ENCODE measurements at regions not wholly inside any gene's neighbourhood (a gene's known extent, or its start where the extent isn't known, plus 50 kb on each side); places are given as distances from the start of the nearest gene placed in this dataset.

GRCh38 chr14:87799400-87799799, 193.6 kb downstream of the GALC start:
- DNase-seq = no peak
- Mint-ChIP-seq H3K4me1 (no peaks in the 10 kb centered on the region), H3K4me3 (no peak overlapping the region), H3K36me3 (no peaks in the 10 kb centered on the region), H3K27ac (no peak overlapping the region), H3K9me3 (no peaks in the 10 kb centered on the region), H3K27me3 (ENCODE audit: low read depth in 2 of 2) (peaks cover 1 to 13% of the 10 kb centered on the region in 2 donors)
- no peaks in the 10 kb centered on the region for H3K27me3 ChIP-seq (ENCODE audit: control insufficient read depth, insufficient read depth, low read length)
- no peak overlapping the region for H3K4me3 ChIP-seq (ENCODE audit: low read length)
- no CpG with 5 or more reads among the region's 3 CpGs for whole genome bisulfite sequencing (ENCODE audit: insufficient coverage)
- H3K36me3 ChIP-seq (ENCODE audit: control insufficient read depth, insufficient read depth, low read length) = no peaks in the 10 kb centered on the region
- no peaks in the 10 kb centered on the region for H3K9me3 ChIP-seq (ENCODE audit: control insufficient read depth, insufficient read depth, low read length)
- H3K4me1 ChIP-seq (ENCODE audit: control insufficient read depth, insufficient read depth, low read length) = no peaks in the 10 kb centered on the region
- intact Hi-C loops (cut with micrococcal nuclease) = no loop called here
- no peak for ATAC-seq
- TF ChIP-seq CTCF (IDR thresholded peaks at IDR 0.05) = no peak
- no peak overlapping the region for H3K27ac ChIP-seq (ENCODE audit: low read length)

DNA sequence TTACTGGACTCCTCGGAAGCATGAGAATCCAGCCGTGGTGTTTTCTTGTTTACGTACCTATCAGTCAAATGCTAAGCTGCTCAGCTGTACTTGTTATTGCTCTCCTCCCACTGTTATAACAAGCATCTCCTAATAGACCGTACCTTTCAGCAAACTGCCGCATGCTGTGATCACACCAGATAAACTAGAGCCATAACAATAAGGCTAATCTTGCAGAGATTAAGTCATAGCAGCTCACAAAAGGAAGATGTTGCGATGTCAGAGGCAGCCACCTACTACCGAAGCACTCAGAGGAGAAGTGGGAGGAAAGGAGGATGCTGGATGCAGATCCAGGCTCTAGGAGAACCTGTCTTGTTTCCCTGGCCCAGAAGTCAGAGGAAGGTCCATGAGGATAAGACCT, 196.0 kb downstream of the GALC start:
- intact Hi-C loops (cut with micrococcal nuclease) = no loop called here
- Histone ChIP-seq H3K36me3 (ENCODE audit: control insufficient read depth, insufficient read depth, low read length) (no peaks in the 10 kb centered on the region), H3K4me3 (ENCODE audit: low read length) (no peak overlapping the region), H3K9me3 (ENCODE audit: control insufficient read depth, insufficient read depth, low read length) (no peaks in the 10 kb centered on the region), H3K27ac (ENCODE audit: low read length) (no peak overlapping the region), H3K4me1 (ENCODE audit: control insufficient read depth, insufficient read depth, low read length) (no peaks in the 10 kb centered on the region), H3K27me3 (ENCODE audit: control insufficient read depth, insufficient read depth, low read length) (no peaks in the 10 kb centered on the region)
- H3K27ac Mint-ChIP-seq = no peak overlapping the region
- DNase-seq = no peak
- H3K4me1 Mint-ChIP-seq = no peaks in the 10 kb centered on the region
- peaks cover 3 to 11% of the 10 kb centered on the region in 2 donors for H3K27me3 Mint-ChIP-seq (ENCODE audit: low read depth in 2 of 2)
- ATAC-seq = no peak
- no peak overlapping the region for H3K4me3 Mint-ChIP-seq
- no peak for TF ChIP-seq CTCF (IDR thresholded peaks at IDR 0.05)
- H3K36me3 Mint-ChIP-seq = no peaks in the 10 kb centered on the region
- H3K9me3 Mint-ChIP-seq = no peaks in the 10 kb centered on the region
- 81% methylated on average over 7 of the region's 7 CpGs for WGBS (ENCODE audit: insufficient coverage)

GRCh38 chr14:87794561-87794960, 198.4 kb downstream of the GALC start:
- ATAC-seq = no peak
- H3K27me3 ChIP-seq (ENCODE audit: control insufficient read depth, insufficient read depth, low read length) = no peaks in the 10 kb centered on the region
- H3K4me1 ChIP-seq (ENCODE audit: control insufficient read depth, insufficient read depth, low read length) = no peaks in the 10 kb centered on the region
- no peaks in the 10 kb centered on the region for H3K4me1 Mint-ChIP-seq
- peaks cover 3 to 9% of the 10 kb centered on the region in 2 donors for H3K27me3 Mint-ChIP-seq (ENCODE audit: low read depth in 2 of 2)
- no peak for TF ChIP-seq CTCF (IDR thresholded peaks at IDR 0.05)
- no peaks in the 10 kb centered on the region for H3K36me3 ChIP-seq (ENCODE audit: control insufficient read depth, insufficient read depth, low read length)
- DNase-seq = no peak
- H3K4me3 ChIP-seq (ENCODE audit: low read length) = no peak overlapping the region
- no peak overlapping the region for H3K4me3 Mint-ChIP-seq
- no peaks in the 10 kb centered on the region for H3K9me3 Mint-ChIP-seq
- no peaks in the 10 kb centered on the region for H3K9me3 ChIP-seq (ENCODE audit: control insufficient read depth, insufficient read depth, low read length)
- H3K27ac ChIP-seq (ENCODE audit: low read length) = no peak overlapping the region
- 80% methylated on average over 2 of the region's 2 CpGs for WGBS (ENCODE audit: insufficient coverage)
- no peak overlapping the region for H3K27ac Mint-ChIP-seq
- intact Hi-C loops (cut with micrococcal nuclease) = no loop called here
- H3K36me3 Mint-ChIP-seq = no peaks in the 10 kb centered on the region

DNA sequence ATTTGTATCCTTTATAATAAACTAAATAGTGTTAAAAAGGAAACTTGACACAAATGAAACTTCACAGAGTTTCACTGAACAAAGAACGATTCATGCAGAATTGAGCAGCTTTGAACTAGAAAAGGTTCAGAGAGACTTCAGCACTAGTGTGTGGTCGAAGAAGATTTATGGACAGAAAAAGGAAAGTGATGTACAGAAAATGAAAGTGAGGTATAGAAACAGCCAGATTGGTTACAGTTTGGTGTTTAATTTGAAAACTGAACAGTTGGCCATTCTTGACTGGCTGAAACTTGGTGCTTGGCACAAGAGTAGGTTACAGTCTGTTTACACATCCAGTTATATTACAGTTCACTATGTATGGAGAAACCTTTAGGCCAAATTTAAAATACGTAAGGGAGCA, 207.1 kb downstream of the GALC start:
- ATAC-seq (no peak), DNase-seq (no peak)
- Histone ChIP-seq H3K4me1 (ENCODE audit: control insufficient read depth, insufficient read depth, low read length) (no peaks in the 10 kb centered on the region), H3K36me3 (ENCODE audit: control insufficient read depth, insufficient read depth, low read length) (no peaks in the 10 kb centered on the region), H3K27ac (ENCODE audit: low read length) (no peak overlapping the region), H3K27me3 (ENCODE audit: control insufficient read depth, insufficient read depth, low read length) (no peaks in the 10 kb centered on the region), H3K9me3 (ENCODE audit: control insufficient read depth, insufficient read depth, low read length) (peaks cover 3% of the 10 kb centered on the region), H3K4me3 (ENCODE audit: low read length) (no peak overlapping the region)
- H3K4me1 Mint-ChIP-seq = no peaks in the 10 kb centered on the region
- no peak overlapping the region for H3K27ac Mint-ChIP-seq
- intact Hi-C loops (cut with micrococcal nuclease) = no loop called here
- no peaks in the 10 kb centered on the region for H3K36me3 Mint-ChIP-seq
- 76% methylated on average over 2 of the region's 3 CpGs for WGBS (ENCODE audit: insufficient coverage)
- TF ChIP-seq CTCF (IDR thresholded peaks at IDR 0.05) = no peak
- H3K9me3 Mint-ChIP-seq = peaks cover 0 to 3% of the 10 kb centered on the region in 2 donors
- peaks cover 0 to 3% of the 10 kb centered on the region in 2 donors for H3K27me3 Mint-ChIP-seq (ENCODE audit: low read depth in 2 of 2)
- H3K4me3 Mint-ChIP-seq = no peak overlapping the region
